T-helper 1 cell treated with Interleukin-12 subunit alpha and Interleukin-12 subunit beta and Interleukin-4 antibody, amounts not matched to agents 30 μg/mL and 1 μg/mL, for 36 hours (primary cell): ENCODE measurements at regions not wholly inside any gene's neighbourhood (a gene's known extent, or its start where the extent isn't known, plus 50 kb on each side); places are given as distances from the start of the nearest gene placed in this dataset.

Source experiments
- H3K27ac Mint-ChIP-seq: one replicate; pipeline ENCODE4 v1.8.0; 2021; ENCODE audit warnings: mild to moderate bottlenecking, mixed read lengths
- H3K27me3 Mint-ChIP-seq: one replicate; pipeline ENCODE4 v1.8.0; 2021; ENCODE audit warnings: low read depth, mixed read lengths
- H3K36me3 Mint-ChIP-seq: one replicate; pipeline ENCODE4 v1.8.0; 2021; ENCODE audit warnings: low read depth, mixed read lengths
- H3K4me1 Mint-ChIP-seq: one replicate; pipeline ENCODE4 v1.8.0; 2021; ENCODE audit warnings: low read depth, mixed read lengths
- H3K4me3 Mint-ChIP-seq: one replicate; pipeline ENCODE4 v1.8.0; 2021; ENCODE audit warnings: mild to moderate bottlenecking, moderate library complexity, mixed read lengths
- H3K9me3 Mint-ChIP-seq: one replicate; pipeline ENCODE4 v1.8.0; 2021; ENCODE audit warnings: mixed read lengths

- H3K4me3 Mint-ChIP-seq, result no peak overlapping the region
- peaks cover 4% of the 10 kb centered on the region for H3K9me3 Mint-ChIP-seq
- H3K36me3 Mint-ChIP-seq, result peaks cover 4% of the 10 kb centered on the region
- no peak overlapping the region for H3K27ac Mint-ChIP-seq
- no peaks in the 10 kb centered on the region for H3K27me3 Mint-ChIP-seq
- H3K4me1 Mint-ChIP-seq, result no peaks in the 10 kb centered on the region
Observed at GRCh38 chr4:123315617-123316016, 81.0 kb upstream of the SPRY1 start.

GRCh38 chr4:123317211-123317610 lies 79.4 kb upstream of the SPRY1 start:
- peaks cover 16% of the 10 kb centered on the region for H3K9me3 Mint-ChIP-seq
- no peak overlapping the region for H3K27ac Mint-ChIP-seq
- H3K36me3 Mint-ChIP-seq, result peaks cover 4% of the 10 kb centered on the region
- H3K4me3 Mint-ChIP-seq, result no peak overlapping the region
- H3K4me1 Mint-ChIP-seq, result no peaks in the 10 kb centered on the region
- H3K27me3 Mint-ChIP-seq, result no peaks in the 10 kb centered on the region

DNA sequence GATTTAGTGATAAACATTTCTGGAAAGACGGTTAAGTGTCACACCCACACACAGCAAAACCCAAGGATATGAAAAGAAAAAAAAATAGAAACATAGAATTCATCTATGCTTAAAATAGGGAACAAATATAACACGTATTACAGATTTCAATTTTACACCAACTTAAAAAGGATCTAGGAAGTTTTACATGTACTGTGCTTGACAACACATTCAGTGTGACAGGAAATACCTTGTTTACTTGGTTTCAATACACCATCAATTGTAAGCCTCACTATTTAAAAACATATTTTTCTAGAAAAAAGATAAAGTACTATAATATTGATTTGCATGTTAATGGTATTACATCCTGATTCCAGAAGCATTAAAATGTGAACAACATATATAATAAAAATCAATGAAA lies 77.0 kb upstream of the SPRY1 start:
- peaks cover 4% of the 10 kb centered on the region for H3K36me3 Mint-ChIP-seq
- H3K4me3 Mint-ChIP-seq, result no peak overlapping the region

DNA sequence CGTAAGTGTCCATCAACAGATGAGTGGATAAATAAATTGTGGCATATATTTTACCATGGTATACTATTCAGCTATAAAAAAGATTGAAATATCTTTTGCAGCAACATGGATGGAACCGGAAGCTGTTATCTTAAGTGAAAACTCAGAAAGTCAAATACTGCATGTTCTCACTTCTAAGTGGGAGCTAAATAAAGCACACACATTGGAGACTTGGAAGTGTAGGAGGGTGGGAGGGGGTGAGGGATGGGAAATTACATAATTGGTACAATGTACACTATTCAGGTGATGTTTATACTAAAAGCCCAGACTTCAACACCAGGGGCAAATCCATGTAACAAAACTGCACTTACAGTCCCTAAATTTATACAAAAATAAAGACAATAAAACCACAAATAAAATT lies 72.6 kb upstream of the SPRY1 start:
- no peaks in the 10 kb centered on the region for H3K36me3 Mint-ChIP-seq
- no peak overlapping the region for H3K27ac Mint-ChIP-seq
- H3K9me3 Mint-ChIP-seq, result peaks cover 19% of the 10 kb centered on the region
- H3K4me3 Mint-ChIP-seq, result no peak overlapping the region
- no peaks in the 10 kb centered on the region for H3K27me3 Mint-ChIP-seq
- H3K4me1 Mint-ChIP-seq, result no peaks in the 10 kb centered on the region

More for the DNA sequence above, 77.0 kb upstream of the SPRY1 start:
- H3K9me3 Mint-ChIP-seq, result peaks cover 23% of the 10 kb centered on the region
- H3K27me3 Mint-ChIP-seq, result no peaks in the 10 kb centered on the region
- H3K4me1 Mint-ChIP-seq, result no peaks in the 10 kb centered on the region
- no peak overlapping the region for H3K27ac Mint-ChIP-seq

DNA sequence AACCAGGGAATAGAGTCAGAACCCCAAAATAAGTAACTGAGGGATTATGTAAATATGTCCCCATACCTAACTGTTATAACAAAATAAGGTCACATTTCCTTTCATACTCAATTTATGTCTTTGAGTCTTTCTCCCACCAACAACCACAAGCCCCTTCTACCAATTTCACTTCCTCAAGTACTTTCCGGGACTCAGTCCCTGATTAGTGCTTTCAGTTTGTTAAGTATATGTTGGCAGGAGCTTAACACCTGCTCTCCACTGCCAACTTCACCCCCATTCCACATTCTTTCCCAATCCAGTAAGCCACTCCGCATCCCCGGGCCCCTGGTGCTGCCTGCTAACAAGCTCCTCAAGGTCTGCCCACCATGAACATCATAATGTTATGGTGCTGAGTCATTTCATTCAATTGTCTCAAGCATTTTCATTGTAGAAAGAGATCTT lies 71.3 kb upstream of the SPRY1 start:
- no peak overlapping the region for H3K4me3 Mint-ChIP-seq
- no peaks in the 10 kb centered on the region for H3K27me3 Mint-ChIP-seq
- H3K27ac Mint-ChIP-seq, result no peak overlapping the region
- H3K9me3 Mint-ChIP-seq, result peaks cover 19% of the 10 kb centered on the region
- H3K4me1 Mint-ChIP-seq, result no peaks in the 10 kb centered on the region
- H3K36me3 Mint-ChIP-seq, result no peaks in the 10 kb centered on the region

DNA sequence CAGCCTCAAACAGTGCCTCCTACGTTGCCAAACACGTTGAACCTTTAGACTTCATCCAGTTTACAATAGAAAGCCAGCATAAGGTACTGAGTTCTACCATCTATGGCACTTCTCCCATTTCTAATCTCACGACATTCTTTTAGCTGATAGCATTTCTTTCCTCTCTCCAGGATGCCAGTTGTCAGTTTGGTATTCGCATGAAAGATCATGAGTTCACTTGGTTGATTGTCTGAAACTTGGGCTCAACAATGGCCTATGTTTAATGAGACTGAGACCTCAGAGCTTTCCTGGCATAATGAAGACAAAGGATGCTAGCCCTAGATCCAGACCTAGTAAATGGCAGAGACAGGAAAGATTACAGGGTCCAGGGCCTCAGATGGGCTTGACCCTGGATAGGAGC lies 69.2 kb upstream of the SPRY1 start:
- Mint-ChIP-seq H3K27ac (no peak overlapping the region), H3K27me3 (no peaks in the 10 kb centered on the region), H3K4me3 (no peak overlapping the region), H3K9me3 (peaks cover 8% of the 10 kb centered on the region), H3K36me3 (no peaks in the 10 kb centered on the region), H3K4me1 (no peaks in the 10 kb centered on the region)

DNA sequence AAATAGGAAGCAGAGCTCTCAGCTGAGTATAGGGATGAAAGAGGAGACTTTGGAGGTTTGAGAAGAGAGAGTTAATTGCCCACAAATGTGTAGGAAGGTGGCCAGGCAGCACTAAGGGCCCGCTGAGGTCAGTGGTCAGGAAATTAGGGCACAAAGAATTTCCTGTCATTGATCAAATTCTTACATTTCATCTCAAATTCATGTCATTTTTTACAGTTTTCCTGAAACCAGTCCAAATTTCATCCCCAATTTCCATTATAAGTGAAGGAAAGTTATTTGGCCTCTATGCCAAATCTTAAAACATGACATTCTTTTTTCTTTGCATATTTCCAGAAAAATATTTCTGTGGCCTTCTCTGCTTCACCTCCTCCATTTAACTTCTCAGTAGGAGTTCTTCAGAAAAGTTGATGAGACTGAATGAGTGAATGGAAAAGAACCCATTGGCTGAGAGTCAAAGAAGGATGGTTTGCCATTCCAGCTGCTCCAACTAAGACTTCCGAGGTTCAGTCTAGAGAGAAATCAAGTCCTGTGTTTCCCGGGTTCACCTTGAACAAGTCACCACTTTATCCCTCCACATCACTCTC lies 68.7 kb upstream of the SPRY1 start:
- Mint-ChIP-seq H3K36me3 (no peaks in the 10 kb centered on the region), H3K27me3 (no peaks in the 10 kb centered on the region), H3K4me1 (no peaks in the 10 kb centered on the region), H3K27ac (no peak overlapping the region), H3K9me3 (peaks cover 7% of the 10 kb centered on the region), H3K4me3 (no peak overlapping the region)

GRCh38 chr4:123338715-123339114 lies 57.9 kb upstream of the SPRY1 start:
- Mint-ChIP-seq H3K4me3 (no peak overlapping the region), H3K36me3 (no peaks in the 10 kb centered on the region), H3K27me3 (peaks cover 12% of the 10 kb centered on the region), H3K27ac (no peak overlapping the region), H3K4me1 (no peaks in the 10 kb centered on the region), H3K9me3 (peaks cover 5% of the 10 kb centered on the region)

DNA sequence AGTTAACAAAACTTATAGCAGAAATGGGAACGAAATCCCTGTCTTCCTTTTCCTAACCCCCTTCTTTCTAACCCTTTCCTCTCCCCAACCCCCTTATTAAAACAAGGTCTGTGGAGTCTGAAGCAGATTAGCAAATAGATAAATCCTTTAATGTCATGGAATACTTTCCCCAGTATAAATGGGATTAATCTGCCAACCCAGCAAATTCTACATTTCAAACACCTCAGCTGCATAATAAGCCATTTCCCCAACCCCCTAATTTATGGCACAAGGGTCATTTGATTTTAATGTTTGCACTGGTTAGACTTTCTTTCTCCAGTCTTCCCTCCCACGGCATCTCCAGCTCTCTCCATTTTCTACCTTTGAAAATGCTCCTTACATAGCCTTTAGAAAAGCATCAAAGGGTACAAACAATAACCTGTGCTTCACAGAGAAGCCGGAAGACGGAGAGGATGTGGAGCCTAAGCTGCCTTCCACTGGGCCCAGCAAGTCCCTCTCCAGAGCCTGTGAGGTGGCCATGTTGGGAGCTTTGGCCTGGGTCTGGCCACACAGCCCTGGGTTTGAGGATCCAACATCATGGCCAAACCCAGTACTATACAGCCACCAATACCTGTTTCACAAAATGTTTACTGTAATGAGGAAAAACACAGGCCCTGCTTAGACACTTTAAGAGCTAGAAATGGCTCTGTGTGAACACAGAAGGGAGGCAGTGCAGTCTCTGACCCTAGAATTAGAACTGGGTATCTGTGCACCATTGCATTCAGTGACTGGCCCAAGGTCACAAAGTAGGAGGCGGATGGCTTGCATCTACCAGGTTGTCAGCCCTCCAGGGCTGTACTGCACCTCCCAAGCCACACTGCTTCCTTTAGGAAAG lies 56.9 kb upstream of the SPRY1 start:
- Mint-ChIP-seq H3K4me3 (no peak overlapping the region), H3K27me3 (peaks cover 11% of the 10 kb centered on the region), H3K9me3 (peaks cover 5% of the 10 kb centered on the region), H3K4me1 (no peaks in the 10 kb centered on the region), H3K27ac (no peak overlapping the region), H3K36me3 (no peaks in the 10 kb centered on the region)

DNA sequence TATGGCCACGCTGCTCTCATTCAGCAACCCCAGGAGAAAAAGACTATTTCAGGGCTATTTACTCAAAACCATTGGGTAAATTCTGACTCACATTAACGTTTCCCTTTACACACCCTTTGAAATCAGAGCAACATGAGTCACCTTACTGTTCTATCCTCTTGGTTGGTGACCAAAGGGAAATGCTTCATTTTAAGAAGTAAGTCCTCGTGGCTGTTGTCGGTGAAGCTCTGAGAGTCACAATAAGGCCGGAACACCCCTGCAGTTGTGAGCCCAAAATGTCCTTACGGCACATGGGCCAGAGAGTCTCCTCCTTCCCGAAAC lies 56.3 kb upstream of the SPRY1 start:
- Mint-ChIP-seq H3K27me3 (peaks cover 8% of the 10 kb centered on the region), H3K36me3 (no peaks in the 10 kb centered on the region), H3K27ac (no peak overlapping the region), H3K4me1 (no peaks in the 10 kb centered on the region), H3K4me3 (no peak overlapping the region), H3K9me3 (peaks cover 5% of the 10 kb centered on the region)

DNA sequence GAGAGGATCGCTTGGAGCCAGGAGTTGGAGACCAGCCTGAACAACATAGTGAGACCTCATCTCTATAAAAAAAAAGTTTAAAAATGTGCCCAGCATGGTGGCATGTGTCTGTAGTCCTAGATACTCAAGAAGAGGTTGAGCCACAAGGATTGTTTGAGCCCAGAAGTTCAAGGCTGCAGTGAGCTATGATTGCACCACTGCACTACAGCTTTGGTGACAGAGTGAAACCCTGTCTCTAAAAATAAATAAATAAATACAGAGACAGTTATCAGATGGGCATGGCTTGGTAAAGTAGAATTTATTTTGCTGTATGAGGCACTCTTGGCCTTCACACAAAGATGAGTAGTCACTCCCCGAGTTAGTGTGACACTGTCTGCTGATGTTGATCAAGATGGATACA lies 54.1 kb upstream of the SPRY1 start:
- Mint-ChIP-seq H3K4me3 (no peak overlapping the region), H3K27ac (no peak overlapping the region), H3K27me3 (peaks cover 13% of the 10 kb centered on the region), H3K9me3 (no peaks in the 10 kb centered on the region), H3K4me1 (peaks cover 9% of the 10 kb centered on the region), H3K36me3 (no peaks in the 10 kb centered on the region)

DNA sequence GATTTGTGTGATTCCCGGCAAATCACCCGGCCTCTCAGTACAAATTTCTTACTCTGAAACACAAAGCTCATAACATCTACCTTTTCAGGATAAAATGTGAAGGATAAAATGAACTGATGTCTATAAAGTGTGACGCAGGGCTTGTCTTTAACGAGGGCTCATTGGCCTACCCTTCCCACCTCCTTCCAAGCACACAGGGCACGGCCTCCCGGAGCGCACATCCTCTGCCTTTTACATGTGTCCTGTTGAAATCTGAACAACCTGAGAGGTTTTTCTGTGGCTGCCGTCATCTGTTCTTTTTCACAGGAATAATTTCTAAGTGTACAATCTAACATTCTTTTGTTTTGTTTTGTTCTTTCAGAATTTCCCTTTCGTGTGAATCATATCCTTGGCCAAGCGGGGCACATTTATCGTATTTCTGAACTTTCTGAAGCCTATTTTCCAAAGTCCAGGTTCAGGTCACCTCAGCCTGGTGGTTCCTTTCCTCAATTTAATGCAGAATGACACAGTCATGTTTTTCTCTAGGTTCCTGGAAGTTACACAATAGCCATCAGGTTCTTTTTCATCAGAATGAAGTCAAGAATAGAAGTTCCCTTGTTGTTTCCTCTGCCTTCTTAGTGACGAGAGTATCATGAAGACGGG lies 53.1 kb upstream of the SPRY1 start:
- H3K4me3 Mint-ChIP-seq, result no peak overlapping the region
- H3K36me3 Mint-ChIP-seq, result no peaks in the 10 kb centered on the region
- no peak overlapping the region for H3K27ac Mint-ChIP-seq
- H3K4me1 Mint-ChIP-seq, result peaks cover 9% of the 10 kb centered on the region
- peaks cover 12% of the 10 kb centered on the region for H3K27me3 Mint-ChIP-seq
- H3K9me3 Mint-ChIP-seq, result no peaks in the 10 kb centered on the region

GRCh38 chr4:123345137-123345934 lies 51.3 kb upstream of the SPRY1 start:
- no peak overlapping the region for H3K27ac Mint-ChIP-seq

GRCh38 chr4:123345935-123346300 lies 50.7 kb upstream of the SPRY1 start:
- H3K27ac Mint-ChIP-seq, result no peak overlapping the region
- no peak overlapping the region for H3K4me3 Mint-ChIP-seq
- H3K9me3 Mint-ChIP-seq, result no peaks in the 10 kb centered on the region

More at GRCh38 chr4:123345137-123345934, 51.3 kb upstream of the SPRY1 start:
- no peak overlapping the region for H3K4me3 Mint-ChIP-seq
- H3K27me3 Mint-ChIP-seq, result peaks cover 11% of the 10 kb centered on the region
- H3K9me3 Mint-ChIP-seq, result no peaks in the 10 kb centered on the region
- no peaks in the 10 kb centered on the region for H3K36me3 Mint-ChIP-seq
- peaks cover 9% of the 10 kb centered on the region for H3K4me1 Mint-ChIP-seq

More at GRCh38 chr4:123345935-123346300, 50.7 kb upstream of the SPRY1 start:
- peaks cover 11% of the 10 kb centered on the region for H3K27me3 Mint-ChIP-seq
- peaks cover 9% of the 10 kb centered on the region for H3K4me1 Mint-ChIP-seq
- no peaks in the 10 kb centered on the region for H3K36me3 Mint-ChIP-seq
